WTC11 (cell line): ENCODE measurements at regions not wholly inside any gene's neighbourhood (a gene's known extent, or its start where the extent isn't known, plus 50 kb on each side); places are given as distances from the start of the nearest gene placed in this dataset.

Experiments used
- CTCF ChIP-seq: fragments of 200-600 bp; IDR thresholded peaks from 2 replicates; pipeline ENCODE4 v1.8.0; 2022; ENCODE audit warnings: antibody characterized with exemption
- FOXP4 ChIP-seq: sonication (generic); formaldehyde crosslinking; IDR thresholded peaks from 2 replicates; pipeline ENCODE4 v1.8.0; 2022; ENCODE audit warnings: mild to moderate bottlenecking, missing genetic modification reagents
- MLX ChIP-seq: sonication (generic); formaldehyde crosslinking; IDR thresholded peaks from 2 replicates; pipeline ENCODE4 v1.8.1; 2023; ENCODE audit warnings: mild to moderate bottlenecking, missing genetic modification reagents, moderate library complexity
- USF2 ChIP-seq: sonication (generic); formaldehyde crosslinking; IDR thresholded peaks from 2 replicates; pipeline ENCODE4 v1.8.1; 2023; ENCODE audit warnings: mild to moderate bottlenecking, missing genetic modification reagents, moderate library complexity
- ZBTB43 ChIP-seq: sonication (generic); formaldehyde crosslinking; IDR thresholded peaks from 2 replicates; pipeline ENCODE4 v1.8.1; 2023; ENCODE audit warnings: mild to moderate bottlenecking, missing genetic modification reagents
- ZNF219 ChIP-seq: sonication (generic); formaldehyde crosslinking; IDR thresholded peaks from 2 replicates; pipeline ENCODE4 v1.8.0; 2023; ENCODE audit warnings: missing genetic modification reagents, mild to moderate bottlenecking, borderline replicate concordance
- ZNF512 ChIP-seq: sonication (generic); formaldehyde crosslinking; IDR thresholded peaks from 2 replicates; pipeline ENCODE4 v1.8.1; 2022; ENCODE audit warnings: missing genetic modification reagents, borderline replicate concordance

GRCh38 chr6:19137505-19137904 is 699.7 kb upstream of the ID4 start:
- TF ChIP-seq CTCF (no peak), FOXP4 (no peak), ZNF512 (no peak), MLX (CRISPR knock-in tag) (no peak), ZNF219 (CRISPR knock-in tag) (no peak), USF2 (CRISPR knock-in tag) (no peak), ZBTB43 (CRISPR knock-in tag) (no peak)
